HG02678 (cell line): ENCODE measurements at regions not wholly inside any gene's neighbourhood (a gene's known extent, or its start where the extent isn't known, plus 50 kb on each side); places are given as distances from the start of the nearest gene placed in this dataset.
"Not testable (repeated sequence)": the region's sequence is repeated elsewhere in the genome, so short reads cannot be mapped to it uniquely, and the experiment has no call there.

ENCODE experiments used
- ATAC-seq: cut with Tn5 transposase; IDR thresholded peaks from one replicate; pipeline ENCODE4 v1.9.1; 2021; ENCODE audit warnings: mild to moderate bottlenecking, moderate library complexity; ENCODE audit not compliant: unreplicated experiment

DNA sequence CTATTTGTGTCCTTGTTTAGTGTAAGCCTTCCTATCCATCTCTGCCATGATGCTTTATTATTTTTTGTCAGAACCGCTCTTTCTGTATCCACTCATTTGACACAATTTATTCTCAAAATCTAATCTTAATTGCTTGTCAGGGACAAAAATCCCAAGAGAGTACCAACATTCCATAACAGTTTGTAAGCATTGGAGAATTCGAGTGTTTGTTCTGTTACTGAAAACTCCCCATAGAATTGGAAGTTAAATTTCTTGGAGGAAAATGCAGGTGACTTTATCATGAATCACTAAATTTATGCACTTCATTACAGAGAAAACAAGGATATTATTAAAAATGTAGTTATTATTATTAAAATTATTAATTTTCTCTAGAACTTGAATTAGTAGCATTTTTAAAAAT, 1986.1 kb downstream of the ARAP2 start:
- ATAC-seq = no peak

- ATAC-seq = no peak
Observed at GRCh38 chr4:34261799-34262314, 1982.5 kb downstream of the ARAP2 start.

- ATAC-seq = no peak
Observed at GRCh38 chr4:34269613-34270012, 1974.7 kb downstream of the ARAP2 start.

GRCh38 chr4:34271479-34272355, 1972.6 kb downstream of the ARAP2 start:
- ATAC-seq = no peak

DNA sequence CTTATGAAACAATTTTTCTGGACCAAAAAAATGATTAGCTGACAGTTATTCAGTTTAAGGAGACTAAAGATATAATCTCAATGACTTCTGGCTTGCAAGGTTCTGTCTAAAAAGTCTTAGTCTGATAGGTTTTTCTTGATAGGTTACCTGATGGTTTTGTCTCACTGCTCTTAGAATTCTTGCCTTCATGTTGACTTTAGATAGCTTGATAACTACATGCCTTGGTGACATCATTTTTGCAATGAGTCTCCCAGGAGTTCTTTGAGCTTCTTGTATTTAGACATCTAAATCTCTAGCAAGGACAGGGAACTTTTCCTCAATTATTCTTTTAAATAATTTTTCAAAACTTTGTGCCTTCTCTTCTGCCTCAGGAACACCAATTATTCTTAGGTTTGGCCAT, 1965.3 kb downstream of the ARAP2 start:
- ATAC-seq = no peak

- ATAC-seq = no peak
Observed at GRCh38 chr4:34280131-34280530, 1964.2 kb downstream of the ARAP2 start.

- ATAC-seq = no peak
Observed at GRCh38 chr4:34281826-34282225, 1962.5 kb downstream of the ARAP2 start.

DNA sequence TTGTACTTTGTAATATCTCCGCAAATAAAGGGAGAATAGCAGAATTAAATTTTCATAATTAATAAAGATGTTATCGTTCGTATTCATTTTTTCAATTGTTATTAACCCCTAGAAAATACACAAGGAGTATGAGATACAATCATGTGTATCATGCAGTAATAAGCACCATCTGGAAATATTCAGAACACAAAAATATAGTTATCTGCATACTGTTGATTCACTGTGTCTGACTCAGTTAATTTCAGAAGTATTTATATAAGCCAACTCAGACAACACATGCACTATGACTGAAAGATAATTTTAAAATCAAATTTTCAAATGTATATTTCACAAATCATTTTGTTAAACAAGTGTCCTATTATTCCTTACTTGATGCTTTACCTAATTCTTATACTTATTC, 1954.8 kb downstream of the ARAP2 start:
- no peak for ATAC-seq

- ATAC-seq = no peak
Observed at GRCh38 chr4:34289962-34290361, 1954.4 kb downstream of the ARAP2 start.

DNA sequence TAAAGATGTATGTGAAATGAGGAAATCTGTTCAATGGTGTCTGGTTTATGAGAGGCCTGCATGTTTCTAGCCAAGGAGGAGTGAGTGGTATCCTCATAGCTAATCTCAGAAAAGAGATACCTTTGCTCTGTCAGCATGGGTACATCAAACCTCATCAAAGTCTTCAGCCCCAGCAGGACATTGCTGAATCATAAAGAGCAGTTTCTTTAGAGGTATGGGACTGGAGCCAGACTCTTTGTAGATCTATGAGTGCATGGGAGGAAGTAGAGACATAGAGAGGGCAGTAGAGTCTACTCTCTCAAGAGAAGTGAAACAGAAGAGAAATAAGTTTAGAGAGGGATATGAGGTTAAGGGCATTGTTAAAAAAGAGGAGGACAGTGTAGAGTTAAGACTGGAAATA, 1950.9 kb downstream of the ARAP2 start:
- ATAC-seq = no peak

GRCh38 chr4:34309383-34309906, 1934.9 kb downstream of the ARAP2 start:
- no peak for ATAC-seq

- ATAC-seq = no peak
Observed at GRCh38 chr4:34318773-34319172, 1925.5 kb downstream of the ARAP2 start.

GRCh38 chr4:34323549-34324320, 1920.6 kb downstream of the ARAP2 start:
- ATAC-seq = no peak

DNA sequence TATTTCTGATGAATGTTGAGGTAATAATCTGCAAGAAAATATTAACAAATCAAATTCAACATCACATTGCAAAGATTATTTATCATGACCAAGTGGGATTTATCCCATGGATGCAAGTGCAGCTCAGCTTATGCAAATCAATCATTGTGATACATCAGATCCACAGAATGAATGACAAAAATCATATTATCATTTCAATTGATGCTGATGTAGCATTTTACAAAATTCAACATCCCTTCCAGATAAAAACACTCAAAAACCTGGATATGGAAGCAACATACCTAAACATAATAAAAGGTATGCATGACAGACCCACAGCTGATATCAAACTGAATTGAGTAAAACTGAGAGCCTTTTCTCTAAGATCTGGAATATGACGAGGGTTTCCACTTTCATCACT, 1915.4 kb downstream of the ARAP2 start:
- no peak for ATAC-seq

GRCh38 chr4:34335156-34335555, 1909.2 kb downstream of the ARAP2 start:
- not testable (repeated sequence) for ATAC-seq

GRCh38 chr4:34335556-34335955, 1908.8 kb downstream of the ARAP2 start:
- ATAC-seq = not testable (repeated sequence)

DNA sequence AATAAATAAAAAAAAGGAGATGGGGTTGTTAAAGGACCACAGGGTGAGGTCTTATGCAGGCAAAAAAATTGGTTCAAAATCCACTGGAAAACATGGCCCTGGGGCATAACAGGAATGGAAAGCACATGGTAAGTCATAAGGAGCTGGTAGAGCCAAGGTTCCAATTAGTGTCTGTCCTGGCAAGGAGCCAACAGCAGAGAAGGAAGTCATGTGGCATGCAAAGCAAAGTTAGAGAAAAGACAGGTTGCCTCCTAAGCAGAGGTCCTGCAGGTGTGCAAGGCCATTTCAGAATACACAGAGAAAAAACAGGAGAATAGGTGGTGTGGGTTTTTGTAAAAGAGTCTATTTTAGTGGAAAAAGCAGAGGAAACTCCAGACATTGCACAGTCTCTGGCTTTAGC, 1881.7 kb downstream of the ARAP2 start:
- no peak for ATAC-seq

DNA sequence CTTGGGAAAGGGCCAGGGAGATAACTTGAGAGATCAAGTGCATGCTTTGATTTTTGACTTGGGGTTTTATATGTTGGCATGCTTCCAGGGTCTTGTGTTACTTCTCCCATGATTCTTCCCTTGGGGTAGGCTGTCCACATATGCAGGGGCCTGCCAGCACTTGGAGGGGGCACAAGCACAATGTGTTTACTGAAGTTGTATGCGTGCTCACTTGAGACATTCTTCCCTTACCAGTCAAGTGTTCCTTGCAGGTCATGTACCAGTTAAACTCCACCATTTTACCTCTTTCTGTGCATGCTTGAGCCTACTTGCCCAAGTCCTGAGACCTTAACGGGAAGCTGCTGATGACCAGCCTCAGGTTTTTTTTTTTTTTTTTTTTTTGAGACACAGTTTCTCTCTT, 1880.5 kb downstream of the ARAP2 start:
- no peak for ATAC-seq

DNA sequence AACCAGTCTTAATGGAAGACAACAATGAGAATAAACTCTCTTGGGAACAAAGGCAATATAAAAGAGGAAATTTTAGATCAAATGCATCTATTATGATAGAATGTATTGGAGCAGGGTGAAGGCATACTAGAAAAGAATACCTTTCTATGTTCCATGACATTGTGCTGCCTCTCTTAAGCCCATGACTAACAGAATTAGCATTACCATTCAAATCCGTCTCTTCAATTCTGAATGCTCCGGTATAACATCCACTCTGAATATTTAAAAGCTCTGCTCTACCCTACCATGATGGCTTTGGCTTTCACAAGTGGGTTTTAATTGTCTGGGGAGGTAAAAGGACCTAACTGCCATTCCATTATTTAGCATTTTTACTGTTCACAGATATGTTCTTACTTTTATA, 1878.4 kb downstream of the ARAP2 start:
- no peak for ATAC-seq

DNA sequence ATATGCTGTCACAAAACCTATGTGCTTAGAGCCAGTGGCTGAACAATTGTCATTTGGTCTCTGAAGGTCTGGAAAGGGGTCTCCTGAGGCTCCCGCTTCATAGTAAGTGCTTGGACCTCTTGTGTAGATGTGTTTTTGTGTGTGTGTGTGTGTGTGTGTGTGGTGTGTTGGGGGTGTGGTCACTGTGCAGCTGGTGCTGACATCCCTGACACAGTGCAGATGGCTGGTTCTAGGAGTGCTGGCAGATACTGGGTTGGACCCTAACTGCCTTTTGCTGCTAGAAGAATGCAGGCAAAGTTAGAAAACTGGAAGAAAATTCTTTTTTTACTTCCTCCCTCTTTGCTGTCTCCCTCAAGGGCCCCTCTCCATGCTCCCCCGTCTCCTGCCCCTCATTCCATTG, 1872.6 kb downstream of the ARAP2 start:
- ATAC-seq = no peak

DNA sequence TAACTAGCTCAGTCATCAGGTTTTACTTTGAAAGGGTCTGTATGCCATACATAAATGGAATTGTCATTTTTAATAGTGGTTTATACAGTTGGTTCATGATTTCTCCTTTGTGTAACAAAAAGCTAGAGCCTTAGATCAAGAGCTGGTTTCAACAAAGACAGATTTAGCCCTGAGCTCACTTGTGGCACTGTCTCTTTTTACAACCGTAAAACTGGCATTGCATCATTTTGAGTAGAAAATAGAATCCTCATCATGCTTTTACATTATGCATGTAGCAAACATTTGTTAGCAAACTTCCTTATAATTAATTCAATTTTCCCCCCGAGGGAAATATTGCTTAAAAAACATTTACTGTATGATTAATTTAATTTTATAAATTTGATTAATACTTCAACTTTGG, 1871.5 kb downstream of the ARAP2 start:
- ATAC-seq = no peak

GRCh38 chr4:34373456-34373855, 1870.9 kb downstream of the ARAP2 start:
- ATAC-seq = no peak
